Activated CD4-positive, alpha-beta T cell treated with anti-CD3 and anti-CD28 coated beads, Interleukin-2, amount 10 ng/mL, durations not matched to agents 24 days and 14 days (primary cell): ENCODE measurements at regions not wholly inside any gene's neighbourhood (a gene's known extent, or its start where the extent isn't known, plus 50 kb on each side); places are given as distances from the start of the nearest gene placed in this dataset.

Experiments used
- DNase-seq: peaks from one replicate; pipeline ENCODE4 v3.0.0; 2022
- H3K27ac Mint-ChIP-seq: one replicate; pipeline ENCODE4 v1.8.0; 2022; ENCODE audit warnings: mild to moderate bottlenecking, mixed read lengths
- H3K27me3 Mint-ChIP-seq: one replicate; pipeline ENCODE4 v1.8.0; 2022; ENCODE audit warnings: mixed read lengths
- H3K36me3 Mint-ChIP-seq: one replicate; pipeline ENCODE4 v1.8.0; 2022; ENCODE audit warnings: low read depth, mild to moderate bottlenecking, mixed read lengths
- H3K4me1 Mint-ChIP-seq: one replicate; pipeline ENCODE4 v1.8.0; 2021; ENCODE audit warnings: mixed read lengths
- H3K4me3 Mint-ChIP-seq: one replicate; pipeline ENCODE4 v1.8.0; 2022; ENCODE audit warnings: mild to moderate bottlenecking, moderate library complexity, mixed read lengths
- H3K9me3 Mint-ChIP-seq: one replicate; pipeline ENCODE4 v1.8.0; 2021; ENCODE audit warnings: mixed read lengths
- intact Hi-C: fragments of 100-400 bp; cut with micrococcal nuclease; formaldehyde crosslinking; loops from one replicate; pipeline ENCODE4 v1.15.1; 2023

DNA sequence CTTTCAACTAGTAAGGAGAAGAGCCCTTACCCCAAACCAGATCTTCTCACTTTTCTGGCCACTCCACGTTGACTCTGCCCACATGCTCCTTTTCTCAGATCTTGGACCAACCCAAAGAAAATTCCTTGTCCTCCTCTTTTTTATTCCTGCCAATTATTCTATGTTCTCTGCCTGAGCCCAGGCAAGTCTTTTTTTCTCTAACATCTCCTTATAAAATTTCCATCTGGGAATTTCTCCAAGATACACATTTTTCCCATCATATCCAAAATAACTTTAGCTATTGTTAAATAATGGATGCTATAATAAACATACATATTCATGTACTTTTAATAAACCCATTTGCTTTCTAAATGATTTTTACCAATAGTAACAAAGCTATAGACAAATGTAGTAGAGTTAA, 726.0 kb upstream of the ZNF385D start:
- Mint-ChIP-seq H3K4me1 (no peaks in the 10 kb centered on the region), H3K27ac (no peak overlapping the region), H3K27me3 (no peaks in the 10 kb centered on the region), H3K9me3 (no peaks in the 10 kb centered on the region), H3K36me3 (no peaks in the 10 kb centered on the region), H3K4me3 (no peak overlapping the region)
- intact Hi-C loops: no loop called here
- no peak for DNase-seq

DNA sequence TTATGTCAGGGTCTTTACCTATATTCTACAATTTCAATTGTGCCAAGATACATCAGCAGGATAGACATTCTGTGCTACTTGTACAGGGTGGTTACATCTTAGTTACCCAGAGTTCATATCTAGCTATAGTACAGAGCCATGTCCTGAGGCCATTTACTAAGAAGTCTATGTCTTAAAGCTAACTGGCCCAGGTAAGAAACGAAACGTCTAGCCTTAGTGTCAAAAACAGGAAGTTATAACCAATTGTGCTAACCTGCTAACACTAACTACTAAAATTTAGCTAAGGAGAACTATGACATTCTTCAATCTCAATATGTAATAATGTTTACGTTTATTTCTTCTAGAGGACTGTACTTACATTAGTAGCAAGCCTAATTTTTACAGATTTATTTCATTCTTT, 717.2 kb upstream of the UBE2E2 start:
- Mint-ChIP-seq H3K4me1 (no peaks in the 10 kb centered on the region), H3K4me3 (no peak overlapping the region), H3K27me3 (no peaks in the 10 kb centered on the region), H3K36me3 (no peaks in the 10 kb centered on the region), H3K27ac (no peak overlapping the region), H3K9me3 (no peaks in the 10 kb centered on the region)
- intact Hi-C loops: no loop called here
- no peak for DNase-seq

DNA sequence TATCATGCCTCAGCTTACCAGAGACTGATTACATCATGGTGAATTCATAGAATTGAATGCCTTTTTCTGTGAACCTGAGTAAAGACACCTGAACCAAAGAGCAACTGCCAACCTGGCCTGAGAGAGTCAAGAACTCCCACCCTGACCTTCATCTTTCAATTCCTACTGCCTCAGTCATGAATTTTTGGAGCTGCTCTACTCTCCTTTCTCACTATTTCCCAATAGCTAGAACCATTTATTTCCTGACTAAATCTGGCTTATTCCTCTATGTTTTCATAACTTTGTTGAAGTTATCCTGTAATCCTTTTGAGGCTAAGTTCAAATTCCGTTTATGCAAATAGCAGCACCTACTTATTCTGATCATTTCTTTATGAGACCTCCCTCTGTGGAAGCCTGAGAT, 712.4 kb upstream of the UBE2E2 start:
- DNase-seq: no peak
- Mint-ChIP-seq H3K27ac (no peak overlapping the region), H3K4me1 (no peaks in the 10 kb centered on the region), H3K4me3 (no peak overlapping the region), H3K36me3 (no peaks in the 10 kb centered on the region), H3K9me3 (no peaks in the 10 kb centered on the region), H3K27me3 (no peaks in the 10 kb centered on the region)
- intact Hi-C loops: no loop called here

DNA sequence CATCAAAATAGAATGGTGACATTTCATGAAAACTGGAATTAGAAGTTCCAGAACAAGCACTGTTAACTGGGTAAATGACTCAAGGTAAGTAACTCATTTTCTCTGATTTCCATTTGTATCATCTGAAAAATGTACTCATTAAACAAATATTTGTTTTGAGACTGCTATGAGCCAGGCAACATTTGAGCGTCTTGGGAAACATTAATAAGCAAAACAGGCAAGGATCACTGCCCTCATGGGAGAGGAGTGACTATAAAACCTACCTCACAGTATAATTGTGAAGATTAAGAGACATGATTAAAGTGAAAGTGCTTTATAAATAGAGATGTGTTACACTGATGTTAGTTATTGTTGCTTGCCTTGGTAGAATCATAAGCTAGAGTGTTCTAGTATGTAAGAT, 711.8 kb upstream of the UBE2E2 start:
- Mint-ChIP-seq H3K27me3 (no peaks in the 10 kb centered on the region), H3K36me3 (no peaks in the 10 kb centered on the region), H3K4me3 (no peak overlapping the region), H3K4me1 (no peaks in the 10 kb centered on the region), H3K9me3 (no peaks in the 10 kb centered on the region), H3K27ac (no peak overlapping the region)
- intact Hi-C loops: no loop called here
- no peak for DNase-seq

DNA sequence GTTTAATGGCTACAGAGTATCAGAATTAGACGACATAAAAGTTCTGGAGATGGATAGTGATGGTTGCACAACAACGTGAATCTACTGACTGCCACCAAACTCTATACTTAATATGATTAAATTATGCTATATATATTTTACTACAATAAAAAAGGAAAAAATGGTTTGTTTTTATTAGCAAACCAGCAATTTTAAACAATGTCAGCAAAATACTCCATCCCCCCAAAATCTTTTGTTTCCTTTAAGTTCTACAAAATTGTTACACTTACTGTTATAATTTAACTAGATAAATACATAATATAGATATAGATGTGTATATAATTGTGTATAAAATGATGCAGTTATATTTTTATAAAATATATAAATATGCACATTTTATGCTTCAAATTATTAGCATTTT, 710.8 kb upstream of the UBE2E2 start:
- no peaks in the 10 kb centered on the region for H3K27me3 Mint-ChIP-seq
- no peak overlapping the region for H3K4me3 Mint-ChIP-seq
- no peaks in the 10 kb centered on the region for H3K4me1 Mint-ChIP-seq
- DNase-seq: no peak
- H3K9me3 Mint-ChIP-seq: no peaks in the 10 kb centered on the region
- intact Hi-C loops: no loop called here
- no peak overlapping the region for H3K27ac Mint-ChIP-seq
- H3K36me3 Mint-ChIP-seq: no peaks in the 10 kb centered on the region

DNA sequence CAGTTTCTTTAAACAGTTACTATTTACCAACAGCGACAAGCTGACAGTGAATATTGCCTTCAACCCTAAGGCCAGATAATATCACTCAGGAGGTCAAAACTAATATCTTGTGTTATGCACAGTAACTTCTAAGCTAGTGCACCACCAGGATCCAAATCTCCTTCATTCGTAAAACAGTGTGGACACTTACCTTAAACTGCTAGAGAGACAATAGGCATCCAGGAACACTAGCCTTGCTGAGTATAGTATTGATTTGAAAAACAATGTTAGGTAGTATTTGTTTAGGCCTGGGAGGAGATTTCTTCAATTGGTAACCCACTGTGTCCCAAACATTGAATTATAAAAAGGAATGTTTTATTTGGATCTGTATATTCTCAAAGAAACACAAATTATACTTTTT, 707.9 kb upstream of the UBE2E2 start:
- H3K27ac Mint-ChIP-seq: no peak overlapping the region
- H3K4me3 Mint-ChIP-seq: no peak overlapping the region
- no peak for DNase-seq
- intact Hi-C loops: no loop called here
- no peaks in the 10 kb centered on the region for H3K27me3 Mint-ChIP-seq
- no peaks in the 10 kb centered on the region for H3K4me1 Mint-ChIP-seq
- no peaks in the 10 kb centered on the region for H3K36me3 Mint-ChIP-seq
- no peaks in the 10 kb centered on the region for H3K9me3 Mint-ChIP-seq

DNA sequence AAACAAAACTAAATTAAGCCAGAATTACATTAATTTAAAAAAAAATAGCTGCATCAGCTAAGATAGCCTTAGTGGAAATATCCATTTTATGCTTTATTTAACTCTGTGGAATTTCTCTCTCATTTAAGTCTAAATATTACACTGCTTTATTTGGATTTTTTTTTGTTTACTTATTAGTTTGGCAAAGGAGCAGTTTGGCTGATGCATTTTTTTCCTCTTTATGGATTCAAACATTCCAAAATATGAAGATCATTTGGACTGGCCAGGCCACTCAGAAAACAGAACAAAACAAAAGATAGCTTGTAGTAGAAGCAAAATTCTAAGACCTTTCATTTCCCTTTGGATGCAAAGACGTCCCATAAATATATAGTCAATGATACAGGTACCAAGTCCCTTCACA, 707.3 kb upstream of the UBE2E2 start:
- intact Hi-C loops: no loop called here
- H3K27ac Mint-ChIP-seq: no peak overlapping the region

DNA sequence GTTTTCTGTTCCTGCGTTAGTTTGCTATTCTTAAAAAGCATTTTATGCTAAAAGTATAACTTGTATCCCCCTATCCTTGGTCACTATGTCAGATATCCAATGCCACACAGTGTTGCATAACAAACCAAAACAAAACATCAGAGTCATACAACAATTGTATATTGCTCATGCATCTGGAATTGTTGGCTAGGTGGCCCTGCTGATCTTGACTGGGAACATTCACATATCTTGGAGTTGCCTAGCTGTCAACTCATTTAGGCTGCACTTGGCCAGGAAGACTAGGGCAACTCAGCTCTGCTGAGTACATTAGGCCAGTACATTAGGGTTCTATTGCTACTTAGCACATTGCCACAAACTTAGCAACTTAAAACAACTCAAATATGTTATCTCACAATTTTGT, 706.5 kb upstream of the UBE2E2 start:
- H3K9me3 Mint-ChIP-seq: no peaks in the 10 kb centered on the region
- no peaks in the 10 kb centered on the region for H3K36me3 Mint-ChIP-seq
- H3K4me3 Mint-ChIP-seq: no peak overlapping the region
- no peak overlapping the region for H3K27ac Mint-ChIP-seq
- no peaks in the 10 kb centered on the region for H3K4me1 Mint-ChIP-seq
- intact Hi-C loops: no loop called here
- no peak for DNase-seq
- H3K27me3 Mint-ChIP-seq: no peaks in the 10 kb centered on the region

More for the DNA sequence above, 707.3 kb upstream of the UBE2E2 start:
- Mint-ChIP-seq H3K4me1 (no peaks in the 10 kb centered on the region), H3K36me3 (no peaks in the 10 kb centered on the region), H3K9me3 (no peaks in the 10 kb centered on the region), H3K27me3 (no peaks in the 10 kb centered on the region), H3K4me3 (no peak overlapping the region)
- no peak for DNase-seq

DNA sequence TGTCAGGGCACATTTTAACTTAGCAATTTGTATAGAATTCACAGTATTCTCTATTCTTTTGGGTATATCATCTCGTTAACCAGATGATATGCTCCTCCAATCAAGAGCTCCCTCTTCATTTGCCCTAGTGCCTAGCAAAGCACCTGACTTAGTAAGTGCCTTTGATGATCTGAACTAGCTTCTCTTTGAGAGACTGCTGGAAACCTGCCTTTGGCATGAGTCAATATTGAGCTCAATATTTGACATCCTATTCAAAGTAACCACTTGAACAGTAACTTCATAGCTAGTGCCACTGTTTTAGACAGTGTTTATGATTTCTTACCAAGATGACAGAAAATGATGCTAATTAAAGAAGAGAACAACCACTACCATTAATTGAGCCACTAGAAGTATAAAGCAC, 696.3 kb upstream of the UBE2E2 start:
- intact Hi-C loops: no loop called here
- Mint-ChIP-seq H3K27me3 (no peaks in the 10 kb centered on the region), H3K9me3 (no peaks in the 10 kb centered on the region), H3K4me1 (no peaks in the 10 kb centered on the region), H3K27ac (no peak overlapping the region), H3K36me3 (no peaks in the 10 kb centered on the region), H3K4me3 (no peak overlapping the region)
- DNase-seq: no peak

DNA sequence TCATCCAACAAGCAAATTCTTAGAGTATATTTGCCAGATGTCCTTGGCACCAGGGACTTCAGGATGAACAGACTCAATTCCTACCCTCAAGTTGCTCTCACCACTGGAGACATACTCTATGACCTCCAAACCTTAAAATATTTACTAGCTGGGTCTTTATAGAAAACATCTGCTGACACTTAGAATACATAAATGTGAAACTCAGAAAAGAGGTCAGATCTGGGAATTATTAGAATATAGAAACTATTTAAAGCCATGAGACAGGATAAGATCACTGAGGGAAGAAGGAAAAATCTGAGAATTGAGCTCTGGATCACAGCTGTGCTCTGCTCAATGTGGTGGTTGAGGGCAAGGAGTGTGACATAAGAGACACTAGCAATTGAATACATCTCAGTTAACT, 695.4 kb upstream of the UBE2E2 start:
- DNase-seq: no peak
- no peaks in the 10 kb centered on the region for H3K36me3 Mint-ChIP-seq
- H3K9me3 Mint-ChIP-seq: no peaks in the 10 kb centered on the region
- intact Hi-C loops: no loop called here
- no peak overlapping the region for H3K27ac Mint-ChIP-seq
- H3K4me3 Mint-ChIP-seq: no peak overlapping the region
- H3K4me1 Mint-ChIP-seq: no peaks in the 10 kb centered on the region
- no peaks in the 10 kb centered on the region for H3K27me3 Mint-ChIP-seq

DNA sequence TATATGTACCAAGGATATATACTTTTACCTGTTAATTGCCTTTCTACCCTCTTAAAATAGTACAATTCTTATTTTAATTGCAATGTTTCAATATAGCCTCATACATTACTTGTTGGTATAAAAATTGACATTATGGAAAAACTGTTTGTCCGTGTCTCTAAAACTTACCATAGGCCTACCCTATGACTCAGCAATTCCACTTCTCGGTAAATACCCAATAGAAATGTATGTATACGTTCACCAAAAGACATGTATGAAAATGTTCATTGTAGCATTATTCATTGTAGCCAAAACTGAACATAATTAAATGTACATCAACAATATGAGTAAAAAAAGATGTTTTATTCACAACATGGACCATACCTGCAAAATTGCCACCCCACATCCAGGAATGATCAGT, 679.2 kb upstream of the UBE2E2 start:
- Mint-ChIP-seq H3K27ac (no peak overlapping the region), H3K4me1 (no peaks in the 10 kb centered on the region), H3K36me3 (no peaks in the 10 kb centered on the region), H3K9me3 (peaks cover 4% of the 10 kb centered on the region), H3K27me3 (no peaks in the 10 kb centered on the region), H3K4me3 (no peak overlapping the region)
- DNase-seq: no peak
- intact Hi-C loops: no loop called here

DNA sequence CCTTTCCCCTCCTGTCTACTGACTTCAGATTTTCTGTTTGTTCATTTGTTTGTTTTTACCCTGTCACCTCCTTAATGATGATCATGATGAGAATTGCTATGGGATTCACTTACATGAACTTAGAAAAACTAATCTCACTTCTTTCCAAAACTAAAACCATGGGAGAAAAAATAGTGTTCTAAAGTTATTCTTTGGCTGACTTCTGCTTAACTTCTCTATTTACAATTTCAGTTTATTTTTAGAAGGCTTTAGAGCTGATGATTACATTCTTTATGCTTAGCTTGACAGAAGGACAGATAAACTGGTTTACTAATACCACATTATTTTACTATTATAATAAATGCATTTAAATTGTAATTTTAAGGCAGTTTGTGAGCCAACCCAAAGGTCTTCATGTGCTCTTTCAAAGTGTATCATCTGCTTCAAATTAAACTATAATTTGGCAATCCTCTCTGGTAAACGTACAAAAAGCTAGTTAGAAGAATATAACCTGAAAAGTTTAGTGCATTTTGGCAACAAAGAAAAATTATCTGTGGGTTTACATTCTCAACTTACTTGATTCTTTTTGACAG, 676.8 kb upstream of the UBE2E2 start:
- Mint-ChIP-seq H3K27me3 (no peaks in the 10 kb centered on the region), H3K27ac (no peak overlapping the region), H3K9me3 (peaks cover 4% of the 10 kb centered on the region), H3K4me3 (no peak overlapping the region), H3K36me3 (no peaks in the 10 kb centered on the region), H3K4me1 (no peaks in the 10 kb centered on the region)
- intact Hi-C loops: no loop called here
- DNase-seq: no peak

DNA sequence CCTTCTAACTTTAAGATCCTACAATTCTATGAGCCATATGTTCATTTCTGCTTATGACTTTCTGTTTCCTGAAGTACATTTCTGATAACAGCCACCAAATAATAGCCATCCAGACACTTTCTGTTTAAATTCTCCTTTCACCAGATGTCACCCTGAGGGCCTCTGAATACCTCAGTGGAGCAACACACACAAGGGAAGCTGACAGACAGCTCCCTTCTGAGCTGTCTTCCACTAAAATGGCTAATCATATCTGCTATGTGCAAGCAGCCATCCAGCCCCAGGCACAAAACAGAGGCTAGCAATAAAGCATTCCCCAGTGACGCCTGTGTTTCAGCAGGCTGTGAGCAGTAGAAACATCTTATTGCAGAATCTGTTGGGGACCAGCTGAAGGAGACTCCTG, 666.6 kb upstream of the UBE2E2 start:
- no peaks in the 10 kb centered on the region for H3K9me3 Mint-ChIP-seq
- intact Hi-C loops: no loop called here
- no peaks in the 10 kb centered on the region for H3K4me1 Mint-ChIP-seq
- no peaks in the 10 kb centered on the region for H3K27me3 Mint-ChIP-seq
- no peaks in the 10 kb centered on the region for H3K36me3 Mint-ChIP-seq
- DNase-seq: no peak
- H3K27ac Mint-ChIP-seq: no peak overlapping the region
- H3K4me3 Mint-ChIP-seq: no peak overlapping the region

DNA sequence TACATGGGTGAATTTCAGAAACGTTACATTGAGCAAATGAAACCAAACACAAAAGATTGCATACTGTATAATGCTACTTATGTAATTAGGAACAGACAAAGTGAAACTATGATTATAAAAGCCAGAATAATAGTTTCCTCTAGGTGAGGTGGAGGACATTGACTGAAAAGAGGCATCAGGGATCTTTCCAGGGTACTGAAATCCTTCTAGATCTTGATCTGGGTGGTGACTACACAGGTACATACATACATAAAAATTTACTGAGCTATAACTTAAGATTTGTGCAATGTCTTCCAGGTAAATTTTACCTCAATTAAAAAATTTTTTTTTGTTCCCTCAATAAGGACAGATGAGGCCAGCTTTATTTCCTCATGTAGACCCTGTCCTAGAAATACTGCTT, 665.6 kb upstream of the UBE2E2 start:
- no peaks in the 10 kb centered on the region for H3K9me3 Mint-ChIP-seq
- intact Hi-C loops: no loop called here
- H3K27ac Mint-ChIP-seq: no peak overlapping the region
- no peak for DNase-seq
- no peaks in the 10 kb centered on the region for H3K27me3 Mint-ChIP-seq
- H3K36me3 Mint-ChIP-seq: no peaks in the 10 kb centered on the region
- H3K4me1 Mint-ChIP-seq: no peaks in the 10 kb centered on the region
- H3K4me3 Mint-ChIP-seq: no peak overlapping the region

DNA sequence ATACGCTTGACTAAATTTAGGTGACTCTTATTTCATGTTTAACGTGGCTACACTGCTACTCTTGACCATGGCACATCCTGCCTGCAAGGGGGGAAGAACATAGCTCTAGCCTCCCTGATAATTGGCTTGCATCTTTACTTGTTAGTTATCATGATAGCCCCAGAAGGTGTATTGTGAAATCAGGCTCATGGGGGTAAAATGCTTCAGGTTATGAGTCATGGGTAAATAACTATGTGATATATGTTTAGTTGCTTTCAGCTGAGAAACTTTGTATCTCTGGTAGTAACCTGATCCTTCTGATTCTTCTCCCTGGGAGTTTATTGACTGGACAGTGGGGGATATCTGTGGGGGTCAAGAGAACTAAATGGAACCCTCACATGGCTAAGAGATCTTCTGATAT, 660.8 kb upstream of the UBE2E2 start:
- no peaks in the 10 kb centered on the region for H3K36me3 Mint-ChIP-seq
- H3K27ac Mint-ChIP-seq: no peak overlapping the region
- no peak overlapping the region for H3K4me3 Mint-ChIP-seq
- H3K9me3 Mint-ChIP-seq: no peaks in the 10 kb centered on the region
- DNase-seq: no peak
- intact Hi-C loops: no loop called here
- H3K4me1 Mint-ChIP-seq: no peaks in the 10 kb centered on the region
- H3K27me3 Mint-ChIP-seq: no peaks in the 10 kb centered on the region
